K562 (cell line): ENCODE measurements at regions not wholly inside any gene's neighbourhood (a gene's known extent, or its start where the extent isn't known, plus 50 kb on each side); places are given as distances from the start of the nearest gene placed in this dataset.

ENCODE experiments used
- FOS ChIP-seq: IDR thresholded peaks from 3 replicates; pipeline ENCODE4 v1.6.1; 2011; ENCODE audit not compliant: insufficient read length; ENCODE audit errors: extremely low read depth
- GABPA ChIP-seq: fragments of 200-800 bp; sonication (Bioruptor generic); conservative IDR thresholded peaks from 2 replicates; pipeline ENCODE4 v1.6.1; 2016; ENCODE audit warnings: low read depth, missing genetic modification characterization, missing compliant biosample characterization
- LEF1 ChIP-seq: fragments of 450-650 bp; IDR thresholded peaks from 2 replicates; pipeline ENCODE4 v1.6.1; 2016; ENCODE audit warnings: mild to moderate bottlenecking
- SIN3A ChIP-seq, 2 experiments: fragments of 150-350 bp in 1 of 2; IDR thresholded peaks; 2 replicates each; pipeline ENCODE4 v1.6.1; 2011 to 2016; ENCODE audit warnings: borderline replicate concordance in 2 of 2, low read depth in 2 of 2, low read length in 2 of 2, mild to moderate bottlenecking in 2 of 2, moderate library complexity in 2 of 2; ENCODE audit not compliant: control insufficient read depth in 1 of 2
- SMARCA4 ChIP-seq: fragments of 450-650 bp; IDR thresholded peaks from 2 replicates; pipeline ENCODE4 v1.6.1; 2016
- SNAPC5 ChIP-seq: fragments of 250-450 bp; sonication (Bioruptor Pico); IDR thresholded peaks from 2 replicates; pipeline ENCODE4 v1.8.0; 2021; ENCODE audit warnings: moderate library complexity, mild to moderate bottlenecking, inconsistent platforms
- SREBF2 ChIP-seq: sonication (generic); formaldehyde crosslinking; IDR thresholded peaks from 2 replicates; pipeline ENCODE4 v1.4.0; 2020; ENCODE audit warnings: mild to moderate bottlenecking, missing genetic modification reagents
- USF1 ChIP-seq: sonication (generic); formaldehyde crosslinking; IDR thresholded peaks from 2 replicates; pipeline ENCODE4 v1.9.0; 2022; ENCODE audit warnings: mild to moderate bottlenecking, missing genetic modification reagents
- ZNF24 ChIP-seq: fragments of 450-650 bp; IDR thresholded peaks from 2 replicates; pipeline ENCODE4 v1.6.1; 2016
- ZNF274 ChIP-seq: IDR thresholded peaks from 2 replicates; pipeline ENCODE4 v1.6.1; 2011; ENCODE audit warnings: low read depth, mild to moderate bottlenecking, low read length, moderate library complexity, borderline replicate concordance
- ZNF830 ChIP-seq: fragments of 250-450 bp; sonication (Bioruptor Pico); IDR thresholded peaks from 2 replicates; pipeline ENCODE4 v1.5.0; 2021; ENCODE audit warnings: mild to moderate bottlenecking
- ZZZ3 ChIP-seq: fragments of 450-650 bp; IDR thresholded peaks from 2 replicates; pipeline ENCODE4 v1.6.1; 2016; ENCODE audit warnings: antibody characterized with exemption, mild to moderate bottlenecking, moderate library complexity
- TF ChIP-seq, protein P1 (sequence below), 2 experiments: fragments of 450-650 bp; formaldehyde crosslinking in 1 of 2; IDR thresholded peaks; 2 replicates each; pipeline versions ENCODE4 v1.4.0 to v1.6.1; 2014 to 2020; ENCODE audit warnings: mild to moderate bottlenecking in 2 of 2, borderline replicate concordance in 1 of 2, low read depth in 1 of 2
- TF ChIP-seq, protein P2 (sequence below), 3 experiments: IDR thresholded peaks in 2 of 3; conservative IDR thresholded peaks in 1 of 3; 2 replicates each; pipeline ENCODE4 v1.5.1; 2011 to 2012; ENCODE audit warnings: low read length in 3 of 3, mild to moderate bottlenecking in 3 of 3, control low read depth in 2 of 3, improper control_type of control experiment in 1 of 3, inconsistent platforms in 1 of 3, low read depth in 1 of 3, mixed read lengths in 1 of 3, moderate library complexity in 1 of 3; ENCODE audit not compliant: insufficient read depth in 2 of 3

DNA sequence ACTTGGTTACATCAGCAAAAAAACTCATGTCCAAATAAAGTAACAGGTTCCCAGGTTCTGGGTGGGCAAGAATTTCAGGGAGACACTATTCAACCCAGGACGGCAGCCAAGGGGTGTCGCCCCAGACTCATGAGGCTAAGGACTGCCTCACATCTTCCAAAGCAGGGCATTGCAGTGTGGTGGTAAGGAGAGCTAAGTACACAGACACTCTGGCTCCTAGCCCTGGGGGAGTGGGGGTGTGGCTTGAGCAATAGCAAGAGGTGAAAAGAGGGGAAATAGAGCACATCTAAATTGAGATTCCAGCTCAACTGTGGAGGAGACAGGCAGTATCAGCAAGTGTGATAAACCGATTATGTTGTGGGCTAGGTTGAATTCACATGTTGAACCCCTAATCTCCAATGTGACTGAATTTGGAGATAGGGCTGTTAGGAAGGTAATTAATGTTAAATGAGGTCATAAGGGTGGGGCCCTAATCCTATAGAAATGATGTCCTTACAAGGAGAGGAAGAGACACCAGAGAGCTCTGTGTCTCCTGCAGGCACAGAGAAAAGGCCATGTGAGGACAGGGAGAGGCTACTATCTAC lies 49.9 kb upstream of the MARCHF11 start:
- TF ChIP-seq, protein P1, sequence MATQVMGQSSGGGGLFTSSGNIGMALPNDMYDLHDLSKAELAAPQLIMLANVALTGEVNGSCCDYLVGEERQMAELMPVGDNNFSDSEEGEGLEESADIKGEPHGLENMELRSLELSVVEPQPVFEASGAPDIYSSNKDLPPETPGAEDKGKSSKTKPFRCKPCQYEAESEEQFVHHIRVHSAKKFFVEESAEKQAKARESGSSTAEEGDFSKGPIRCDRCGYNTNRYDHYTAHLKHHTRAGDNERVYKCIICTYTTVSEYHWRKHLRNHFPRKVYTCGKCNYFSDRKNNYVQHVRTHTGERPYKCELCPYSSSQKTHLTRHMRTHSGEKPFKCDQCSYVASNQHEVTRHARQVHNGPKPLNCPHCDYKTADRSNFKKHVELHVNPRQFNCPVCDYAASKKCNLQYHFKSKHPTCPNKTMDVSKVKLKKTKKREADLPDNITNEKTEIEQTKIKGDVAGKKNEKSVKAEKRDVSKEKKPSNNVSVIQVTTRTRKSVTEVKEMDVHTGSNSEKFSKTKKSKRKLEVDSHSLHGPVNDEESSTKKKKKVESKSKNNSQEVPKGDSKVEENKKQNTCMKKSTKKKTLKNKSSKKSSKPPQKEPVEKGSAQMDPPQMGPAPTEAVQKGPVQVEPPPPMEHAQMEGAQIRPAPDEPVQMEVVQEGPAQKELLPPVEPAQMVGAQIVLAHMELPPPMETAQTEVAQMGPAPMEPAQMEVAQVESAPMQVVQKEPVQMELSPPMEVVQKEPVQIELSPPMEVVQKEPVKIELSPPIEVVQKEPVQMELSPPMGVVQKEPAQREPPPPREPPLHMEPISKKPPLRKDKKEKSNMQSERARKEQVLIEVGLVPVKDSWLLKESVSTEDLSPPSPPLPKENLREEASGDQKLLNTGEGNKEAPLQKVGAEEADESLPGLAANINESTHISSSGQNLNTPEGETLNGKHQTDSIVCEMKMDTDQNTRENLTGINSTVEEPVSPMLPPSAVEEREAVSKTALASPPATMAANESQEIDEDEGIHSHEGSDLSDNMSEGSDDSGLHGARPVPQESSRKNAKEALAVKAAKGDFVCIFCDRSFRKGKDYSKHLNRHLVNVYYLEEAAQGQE (IDR thresholded peaks at IDR 0.05; ENCODE audit: borderline replicate concordance): no peak
- TF ChIP-seq, protein P1 (CRISPR knock-in tag; IDR thresholded peaks at IDR 0.05; ENCODE audit: low read depth): no peak
- TF ChIP-seq ZNF24 (no peak), SMARCA4 (no peak), GABPA (tag) (no peak), SIN3A (IDR thresholded peaks at IDR 0.05; ENCODE audit: borderline replicate concordance in 2 of 2, control insufficient read depth in 1 of 2, low read depth in 2 of 2, low read length in 2 of 2) (no peak), ZNF830 (CRISPR knock-in tag) (no peak), FOS (no peak), ZZZ3 (no peak), ZNF274 (no peak), USF1 (CRISPR knock-in tag) (no peak), SNAPC5 (CRISPR knock-in tag) (no peak), SREBF2 (no peak), LEF1 (no peak)
- TF ChIP-seq, protein P2, sequence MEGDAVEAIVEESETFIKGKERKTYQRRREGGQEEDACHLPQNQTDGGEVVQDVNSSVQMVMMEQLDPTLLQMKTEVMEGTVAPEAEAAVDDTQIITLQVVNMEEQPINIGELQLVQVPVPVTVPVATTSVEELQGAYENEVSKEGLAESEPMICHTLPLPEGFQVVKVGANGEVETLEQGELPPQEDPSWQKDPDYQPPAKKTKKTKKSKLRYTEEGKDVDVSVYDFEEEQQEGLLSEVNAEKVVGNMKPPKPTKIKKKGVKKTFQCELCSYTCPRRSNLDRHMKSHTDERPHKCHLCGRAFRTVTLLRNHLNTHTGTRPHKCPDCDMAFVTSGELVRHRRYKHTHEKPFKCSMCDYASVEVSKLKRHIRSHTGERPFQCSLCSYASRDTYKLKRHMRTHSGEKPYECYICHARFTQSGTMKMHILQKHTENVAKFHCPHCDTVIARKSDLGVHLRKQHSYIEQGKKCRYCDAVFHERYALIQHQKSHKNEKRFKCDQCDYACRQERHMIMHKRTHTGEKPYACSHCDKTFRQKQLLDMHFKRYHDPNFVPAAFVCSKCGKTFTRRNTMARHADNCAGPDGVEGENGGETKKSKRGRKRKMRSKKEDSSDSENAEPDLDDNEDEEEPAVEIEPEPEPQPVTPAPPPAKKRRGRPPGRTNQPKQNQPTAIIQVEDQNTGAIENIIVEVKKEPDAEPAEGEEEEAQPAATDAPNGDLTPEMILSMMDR (IDR thresholded peaks at IDR 0.05 in 2 of 3, conservative IDR thresholded peaks at IDR 0.05 in 1 of 3; ENCODE audit: insufficient read depth in 2 of 3, low read depth in 1 of 3, low read length in 3 of 3): no peak
